ENCODE measurements at regions not wholly inside any gene's neighbourhood (a gene's known extent, or its start where the extent isn't known, plus 50 kb on each side); places are given as distances from the start of the nearest gene placed in this dataset.
"Not testable (repeated sequence)": the region's sequence is repeated elsewhere in the genome, so short reads cannot be mapped to it uniquely, and the experiment has no call there.

DNA sequence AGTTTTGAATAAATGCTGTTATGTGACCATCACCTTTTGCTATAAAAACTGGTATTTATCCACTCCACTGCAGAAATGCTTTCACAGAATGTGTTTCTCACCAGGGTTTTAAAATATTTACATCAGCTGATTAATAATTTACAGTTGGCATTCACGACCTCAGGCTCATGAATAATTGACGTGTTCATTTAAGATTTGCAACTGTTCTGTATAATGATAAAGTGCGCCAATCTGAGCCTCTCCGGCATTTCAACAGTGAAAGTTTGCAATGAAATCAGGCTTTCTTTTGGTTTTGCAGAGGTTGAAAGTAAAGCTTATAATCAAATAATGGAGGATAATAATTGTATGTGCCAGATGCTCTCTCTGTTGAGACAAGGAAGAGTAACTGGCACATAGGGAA lies 434.9 kb downstream of the ICE1 start:
- no peak overlapping the region for H2AFZ ChIP-seq (ENCODE audit: low read depth, low read length)
- ATAC-seq (ENCODE audit: insufficient read depth, low read depth): no peak
- no peak overlapping the region for H3K4me3 ChIP-seq (ENCODE audit: low read depth in 1 of 2, low read length in 2 of 2)
- no peaks in the 10 kb centered on the region for H4K20me1 ChIP-seq (ENCODE audit: insufficient read depth, low read length)
- no peaks in the 10 kb centered on the region for H3K36me3 ChIP-seq (ENCODE audit: insufficient read depth, low read length)
- no peaks in the 10 kb centered on the region for H3K27me3 ChIP-seq (ENCODE audit: insufficient read depth, low read length, poor library complexity)
- no peak for TF ChIP-seq EZH2 (IDR thresholded peaks at IDR 0.05; ENCODE audit: borderline replicate concordance, low read depth, low read length, severe bottlenecking)
- TF ChIP-seq, protein P1, sequence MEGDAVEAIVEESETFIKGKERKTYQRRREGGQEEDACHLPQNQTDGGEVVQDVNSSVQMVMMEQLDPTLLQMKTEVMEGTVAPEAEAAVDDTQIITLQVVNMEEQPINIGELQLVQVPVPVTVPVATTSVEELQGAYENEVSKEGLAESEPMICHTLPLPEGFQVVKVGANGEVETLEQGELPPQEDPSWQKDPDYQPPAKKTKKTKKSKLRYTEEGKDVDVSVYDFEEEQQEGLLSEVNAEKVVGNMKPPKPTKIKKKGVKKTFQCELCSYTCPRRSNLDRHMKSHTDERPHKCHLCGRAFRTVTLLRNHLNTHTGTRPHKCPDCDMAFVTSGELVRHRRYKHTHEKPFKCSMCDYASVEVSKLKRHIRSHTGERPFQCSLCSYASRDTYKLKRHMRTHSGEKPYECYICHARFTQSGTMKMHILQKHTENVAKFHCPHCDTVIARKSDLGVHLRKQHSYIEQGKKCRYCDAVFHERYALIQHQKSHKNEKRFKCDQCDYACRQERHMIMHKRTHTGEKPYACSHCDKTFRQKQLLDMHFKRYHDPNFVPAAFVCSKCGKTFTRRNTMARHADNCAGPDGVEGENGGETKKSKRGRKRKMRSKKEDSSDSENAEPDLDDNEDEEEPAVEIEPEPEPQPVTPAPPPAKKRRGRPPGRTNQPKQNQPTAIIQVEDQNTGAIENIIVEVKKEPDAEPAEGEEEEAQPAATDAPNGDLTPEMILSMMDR (IDR thresholded peaks at IDR 0.05; ENCODE audit: borderline replicate concordance, extremely low read depth, low read length, poor library complexity, severe bottlenecking): no peak
- no peak overlapping the region for H3K9ac ChIP-seq (ENCODE audit: low read depth, low read length)
- H3K27ac ChIP-seq (ENCODE audit: low read length): no peak overlapping the region
- no peak for DNase-seq
- no peak overlapping the region for H3K4me2 ChIP-seq (ENCODE audit: insufficient read depth, low read length)
- H3K4me1 ChIP-seq (ENCODE audit: insufficient read depth, low read length): no peaks in the 10 kb centered on the region
- H3K9me3 ChIP-seq (ENCODE audit: insufficient read depth, low read length, severe bottlenecking): no peaks in the 10 kb centered on the region
- H3K79me2 ChIP-seq (ENCODE audit: insufficient read depth, low read length): no peaks in the 10 kb centered on the region

DNA sequence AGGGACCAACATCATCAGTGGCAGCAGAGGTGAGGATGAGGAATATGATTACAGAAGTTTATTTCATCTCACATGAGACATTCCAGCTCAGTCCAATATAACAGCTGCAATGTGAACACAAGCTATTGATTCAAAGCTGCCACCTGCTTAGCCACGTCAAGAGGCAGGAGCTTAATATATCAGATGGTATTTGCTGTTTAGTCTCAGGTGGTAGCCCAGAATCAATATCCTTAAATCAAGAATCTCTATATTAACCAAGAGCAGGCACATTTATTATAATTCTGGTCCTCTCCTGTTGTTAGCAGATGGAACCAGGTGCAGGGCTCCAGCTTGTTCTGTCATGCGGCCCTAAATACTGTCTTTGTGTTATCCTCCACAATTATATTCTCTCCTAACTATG lies 431.6 kb downstream of the ICE1 start:
- H3K27ac ChIP-seq (ENCODE audit: low read length): no peak overlapping the region
- H3K9ac ChIP-seq (ENCODE audit: low read depth, low read length): no peak overlapping the region
- H3K79me2 ChIP-seq (ENCODE audit: insufficient read depth, low read length): no peaks in the 10 kb centered on the region
- no peak overlapping the region for H3K4me3 ChIP-seq (ENCODE audit: low read depth in 1 of 2, low read length in 2 of 2)
- H3K4me2 ChIP-seq (ENCODE audit: insufficient read depth, low read length): no peak overlapping the region
- H3K4me1 ChIP-seq (ENCODE audit: insufficient read depth, low read length): no peaks in the 10 kb centered on the region
- H3K36me3 ChIP-seq (ENCODE audit: insufficient read depth, low read length): no peaks in the 10 kb centered on the region
- ATAC-seq (ENCODE audit: insufficient read depth, low read depth) (no peak), DNase-seq (no peak)
- TF ChIP-seq EZH2 (IDR thresholded peaks at IDR 0.05; ENCODE audit: borderline replicate concordance, low read depth, low read length, severe bottlenecking): no peak
- TF ChIP-seq, protein P1 (IDR thresholded peaks at IDR 0.05; ENCODE audit: borderline replicate concordance, extremely low read depth, low read length, poor library complexity, severe bottlenecking): no peak
- H4K20me1 ChIP-seq (ENCODE audit: insufficient read depth, low read length): no peaks in the 10 kb centered on the region
- H2AFZ ChIP-seq (ENCODE audit: low read depth, low read length): no peak overlapping the region
- H3K27me3 ChIP-seq (ENCODE audit: insufficient read depth, low read length, poor library complexity): no peaks in the 10 kb centered on the region
- H3K9me3 ChIP-seq (ENCODE audit: insufficient read depth, low read length, severe bottlenecking): no peaks in the 10 kb centered on the region

DNA sequence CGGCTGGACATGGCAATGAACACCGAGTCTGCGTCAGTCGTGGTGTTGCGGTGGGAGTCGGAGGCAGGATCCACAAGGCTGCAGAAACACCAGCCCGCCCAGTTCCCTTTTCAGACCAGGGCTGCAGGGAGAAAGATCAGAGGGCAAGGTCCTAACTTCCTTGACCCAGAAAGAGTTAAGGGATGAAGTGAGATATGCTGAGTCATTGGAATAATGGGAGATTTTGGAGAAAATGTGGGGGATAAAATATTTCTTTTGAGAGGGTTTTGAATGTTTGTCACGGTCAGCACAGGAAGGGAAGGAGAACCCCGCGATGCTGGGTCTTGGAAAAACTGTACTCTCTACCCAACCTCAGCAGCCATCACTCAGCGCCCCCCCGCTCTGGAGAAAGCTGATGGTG lies 416.0 kb downstream of the ICE1 start:
- H3K27me3 ChIP-seq (ENCODE audit: insufficient read depth, low read length, poor library complexity): peaks cover 3% of the 10 kb centered on the region

DNA sequence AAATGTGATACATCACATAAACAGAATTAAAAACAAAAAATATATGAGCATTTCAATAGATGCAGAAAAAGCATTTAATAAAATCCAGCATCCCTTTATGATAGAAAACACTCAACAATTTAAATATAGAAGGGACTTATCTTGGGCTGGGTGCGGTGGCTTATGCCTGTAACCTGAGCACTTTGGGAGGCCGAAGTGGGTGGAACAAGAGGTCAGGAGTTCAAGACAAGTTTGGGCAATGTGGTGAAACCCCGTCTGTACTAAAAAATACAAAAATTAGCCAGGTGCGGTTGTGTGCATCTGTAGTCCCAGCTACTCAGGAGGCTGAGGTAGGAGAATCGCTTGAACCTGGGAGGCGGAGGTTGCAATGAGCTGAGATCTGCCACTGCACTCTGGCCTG lies 409.1 kb downstream of the ICE1 start:
- H3K36me3 ChIP-seq (ENCODE audit: insufficient read depth, low read length); H3K9me3 ChIP-seq (ENCODE audit: insufficient read depth, low read length, severe bottlenecking); H3K79me2 ChIP-seq (ENCODE audit: insufficient read depth, low read length); H3K4me2 ChIP-seq (ENCODE audit: insufficient read depth, low read length); ATAC-seq (ENCODE audit: insufficient read depth, low read depth); H3K4me1 ChIP-seq (ENCODE audit: insufficient read depth, low read length); H4K20me1 ChIP-seq (ENCODE audit: insufficient read depth, low read length); H3K4me3 ChIP-seq (ENCODE audit: low read depth in 1 of 2, low read length in 2 of 2); H3K9ac ChIP-seq (ENCODE audit: low read depth, low read length); DNase-seq; H2AFZ ChIP-seq (ENCODE audit: low read depth, low read length); H3K27ac ChIP-seq (ENCODE audit: low read length); H3K27me3 ChIP-seq (ENCODE audit: insufficient read depth, low read length, poor library complexity): not testable (repeated sequence)

More for the DNA sequence above, 416.0 kb downstream of the ICE1 start:
- Histone ChIP-seq H3K4me3 (ENCODE audit: low read depth in 1 of 2, low read length in 2 of 2) (no peak overlapping the region), H3K4me1 (ENCODE audit: insufficient read depth, low read length) (no peaks in the 10 kb centered on the region), H3K9me3 (ENCODE audit: insufficient read depth, low read length, severe bottlenecking) (no peaks in the 10 kb centered on the region), H3K9ac (ENCODE audit: low read depth, low read length) (no peak overlapping the region), H3K36me3 (ENCODE audit: insufficient read depth, low read length) (no peaks in the 10 kb centered on the region), H3K4me2 (ENCODE audit: insufficient read depth, low read length) (no peak overlapping the region), H2AFZ (ENCODE audit: low read depth, low read length) (no peak overlapping the region), H4K20me1 (ENCODE audit: insufficient read depth, low read length) (no peaks in the 10 kb centered on the region), H3K27ac (ENCODE audit: low read length) (no peak overlapping the region), H3K79me2 (ENCODE audit: insufficient read depth, low read length) (no peaks in the 10 kb centered on the region)
- DNase-seq: no peak
- no peak for ATAC-seq (ENCODE audit: insufficient read depth, low read depth)
- TF ChIP-seq, protein P1 (IDR thresholded peaks at IDR 0.05; ENCODE audit: borderline replicate concordance, extremely low read depth, low read length, poor library complexity, severe bottlenecking): no peak
- no peak for TF ChIP-seq EZH2 (IDR thresholded peaks at IDR 0.05; ENCODE audit: borderline replicate concordance, low read depth, low read length, severe bottlenecking)
